GM19023 (cell line): ENCODE measurements at regions not wholly inside any gene's neighbourhood (a gene's known extent, or its start where the extent isn't known, plus 50 kb on each side); places are given as distances from the start of the nearest gene placed in this dataset.

Source experiments
- ATAC-seq: cut with Tn5 transposase; IDR thresholded peaks from one replicate; pipeline ENCODE4 v1.9.1; 2021; ENCODE audit warnings: mild to moderate bottlenecking, moderate library complexity; ENCODE audit not compliant: unreplicated experiment

DNA sequence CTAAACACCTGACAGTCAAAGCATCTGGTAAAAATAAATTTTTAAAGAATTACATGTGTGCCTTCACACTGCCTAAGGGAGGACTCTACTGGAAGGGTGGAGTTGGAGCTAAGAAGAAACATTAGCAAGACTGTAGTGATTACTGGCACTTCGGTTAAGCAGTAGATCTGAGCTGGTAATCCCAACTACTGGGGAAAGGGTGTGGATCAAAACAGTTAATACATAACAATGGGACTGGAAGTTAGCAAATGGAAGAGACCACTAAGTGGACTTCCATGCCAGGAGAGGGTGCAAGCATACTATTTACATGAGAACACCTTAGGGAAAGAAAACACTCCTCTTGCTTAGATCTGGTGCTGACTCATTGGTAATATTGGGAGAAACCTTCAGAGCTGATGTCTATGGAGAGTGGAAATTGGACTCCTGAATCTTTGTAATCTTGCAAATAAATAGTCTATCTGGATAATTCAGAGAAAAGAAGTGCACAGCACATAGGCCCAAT lies 519.6 kb upstream of the LINC00305 start:
- no peak for ATAC-seq

DNA sequence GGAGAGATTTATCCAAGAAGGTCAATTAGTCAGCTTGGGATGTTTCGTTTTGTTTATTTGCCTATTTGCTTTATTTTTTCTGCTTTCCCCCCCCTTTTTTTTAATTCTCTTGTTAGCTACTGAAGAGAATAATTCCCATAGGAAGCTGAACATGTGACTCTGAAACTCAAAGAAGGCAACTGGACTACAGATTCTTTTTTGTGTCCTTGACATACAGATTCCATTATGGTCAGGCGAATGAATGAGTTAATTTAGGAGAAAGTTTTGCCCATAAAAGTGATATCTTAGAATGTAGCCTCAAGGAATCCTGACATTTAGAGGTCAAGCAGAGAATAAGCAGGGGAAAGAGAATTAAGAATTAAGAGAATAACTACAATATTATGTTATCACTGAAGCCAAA lies 514.2 kb upstream of the LINC00305 start:
- ATAC-seq = no peak

DNA sequence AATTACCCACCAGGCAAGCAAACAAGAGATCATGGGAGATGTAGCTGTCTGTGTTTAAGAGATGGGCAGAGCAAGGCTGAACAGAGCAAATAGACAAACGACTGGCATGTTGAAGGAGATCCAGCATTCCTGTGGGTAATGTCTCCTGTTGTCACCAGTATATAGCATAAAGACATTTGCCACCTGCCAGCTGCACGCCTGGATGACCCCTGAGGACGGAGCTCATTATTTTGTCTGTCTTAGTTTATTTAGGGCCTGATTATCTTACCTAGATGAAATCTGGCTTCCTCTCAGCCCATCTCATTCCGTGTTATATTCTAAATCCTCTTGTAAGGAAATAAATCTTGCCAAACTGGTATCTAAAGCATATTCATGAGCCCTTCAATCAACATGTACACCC lies 510.3 kb upstream of the LINC00305 start:
- no peak for ATAC-seq

GRCh38 chr18:64653068-64653467 lies 504.2 kb upstream of the LINC00305 start:
- no peak for ATAC-seq

- ATAC-seq = no peak
Observed at GRCh38 chr18:64650068-64650467, 501.2 kb upstream of the LINC00305 start.

DNA sequence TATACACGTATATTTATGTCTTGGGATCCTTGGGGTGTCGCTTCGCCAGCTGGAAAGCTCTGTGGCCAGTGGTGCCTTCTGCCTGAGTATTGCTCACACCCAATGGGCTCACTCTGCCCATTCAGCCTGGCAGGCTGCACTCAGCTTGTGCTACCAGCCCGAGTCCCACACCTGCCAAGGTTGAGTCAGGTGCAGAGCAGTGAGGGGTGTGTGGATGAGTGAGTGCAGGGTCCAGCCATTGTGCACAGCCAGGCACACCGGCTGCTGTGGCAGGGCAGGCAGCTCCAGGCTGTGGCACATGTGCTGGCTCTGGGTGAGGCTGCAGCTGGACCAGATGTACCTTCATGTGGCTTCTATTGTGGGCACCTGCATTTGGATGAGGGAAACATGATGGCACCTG lies 496.9 kb upstream of the LINC00305 start:
- ATAC-seq = no peak

- ATAC-seq = no peak
Observed at GRCh38 chr18:64639536-64639935, 490.6 kb upstream of the LINC00305 start.

GRCh38 chr18:64620971-64621560 lies 472.2 kb upstream of the LINC00305 start:
- ATAC-seq = no peak

GRCh38 chr18:64618390-64618789 lies 469.5 kb upstream of the LINC00305 start:
- no peak for ATAC-seq

- no peak for ATAC-seq
Observed at GRCh38 chr18:64615021-64615420, 466.1 kb upstream of the LINC00305 start.

DNA sequence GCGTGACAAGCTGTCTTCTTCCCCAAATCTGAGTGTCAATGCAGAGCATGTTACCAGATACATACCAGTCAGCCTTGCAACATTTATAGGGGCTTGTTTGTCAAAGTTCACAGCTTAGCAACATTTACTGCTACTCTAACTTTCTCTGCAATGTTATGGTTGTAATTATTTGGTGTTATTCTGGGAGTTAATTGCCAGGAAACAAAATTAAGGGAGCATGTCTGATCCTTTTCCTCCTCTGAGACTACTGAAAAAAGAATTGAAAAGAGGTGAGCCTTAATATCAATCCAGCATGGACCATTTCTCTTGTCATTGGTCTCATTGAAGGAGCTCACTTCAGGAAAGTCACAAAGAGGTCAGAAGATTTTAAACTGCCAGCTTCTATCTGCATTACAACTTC lies 465.6 kb upstream of the LINC00305 start:
- no peak for ATAC-seq

- no peak for ATAC-seq
Observed at GRCh38 chr18:64592246-64592645, 443.4 kb upstream of the LINC00305 start.

DNA sequence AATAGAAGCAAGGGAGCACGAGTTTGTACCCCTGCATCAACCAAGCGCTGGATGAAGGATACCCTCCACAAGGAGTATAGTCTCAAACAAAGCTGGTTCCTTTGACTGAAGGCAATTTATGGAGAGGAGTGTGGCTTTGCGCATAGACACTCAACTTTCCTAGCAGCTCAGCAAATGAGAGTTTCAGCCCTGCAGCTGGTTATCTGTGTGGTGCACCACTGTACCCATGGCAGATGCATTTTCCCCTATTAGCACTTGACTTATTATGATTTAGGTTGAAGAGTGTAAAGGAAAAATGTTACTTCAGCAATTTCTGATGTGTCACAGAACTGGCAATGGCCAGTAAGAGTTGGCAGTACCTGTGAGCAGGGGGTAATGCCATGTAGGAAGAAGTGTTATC lies 440.1 kb upstream of the LINC00305 start:
- ATAC-seq = no peak

DNA sequence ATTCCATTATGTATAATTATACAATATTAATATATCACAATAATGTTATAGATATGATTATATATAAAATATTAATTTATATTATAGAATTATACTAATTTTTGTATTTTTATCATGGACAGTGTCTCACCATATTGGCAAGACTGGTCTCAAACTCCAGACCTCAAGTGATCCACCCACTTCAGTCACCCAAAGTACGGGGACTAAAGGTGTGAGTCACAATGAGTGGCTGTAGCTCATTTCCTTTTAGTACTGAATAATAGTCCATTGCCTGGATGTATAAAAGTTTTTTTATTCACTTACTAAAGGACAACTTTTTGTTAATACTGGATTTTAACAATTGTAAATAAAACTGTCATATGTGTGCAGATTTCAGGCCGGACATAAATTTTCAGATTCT lies 417.6 kb upstream of the LINC00305 start:
- ATAC-seq = no peak

DNA sequence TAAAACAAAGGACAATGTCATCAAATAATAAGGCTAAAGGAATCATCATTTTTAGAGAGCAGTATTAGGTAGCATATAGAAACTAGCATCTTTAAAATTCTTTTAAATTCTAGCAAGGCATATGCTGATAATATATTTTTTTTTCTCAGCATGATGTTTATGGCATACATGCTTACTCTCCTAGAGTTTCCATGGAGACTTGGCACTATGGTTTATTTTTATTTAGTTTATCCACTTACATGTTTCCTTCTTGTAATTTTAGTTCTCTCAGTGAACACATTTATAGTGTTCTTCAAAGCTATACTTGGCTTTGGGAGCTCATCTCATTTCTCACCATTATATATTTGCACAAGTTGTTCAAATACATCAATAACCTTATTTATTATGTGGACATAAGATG lies 413.8 kb upstream of the LINC00305 start:
- no peak for ATAC-seq

GRCh38 chr18:64546451-64546850 lies 397.6 kb upstream of the LINC00305 start:
- ATAC-seq = no peak

GRCh38 chr18:64539847-64540246 lies 391.0 kb upstream of the LINC00305 start:
- ATAC-seq = no peak

- ATAC-seq = no peak
Observed at GRCh38 chr18:64528646-64529045, 379.8 kb upstream of the LINC00305 start.

DNA sequence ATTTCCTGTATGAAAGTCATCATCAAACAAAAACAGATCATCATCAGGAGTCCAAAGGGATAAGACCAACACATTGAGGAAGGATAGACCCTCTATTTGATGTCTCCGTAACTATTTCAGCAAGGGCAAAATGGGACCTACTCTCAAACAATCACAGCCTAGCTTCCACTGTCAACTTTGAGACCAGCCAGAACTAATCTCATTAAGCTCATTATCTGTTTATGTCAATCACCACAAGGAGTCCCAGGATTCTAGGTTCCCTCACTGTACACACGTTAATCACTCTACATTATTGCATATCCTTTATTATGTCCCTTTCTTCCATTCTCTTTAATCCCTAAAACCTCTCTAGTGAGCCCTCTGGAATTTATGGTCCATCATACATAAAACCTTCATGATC lies 370.3 kb upstream of the LINC00305 start:
- ATAC-seq = no peak

GRCh38 chr18:64518191-64518590 lies 369.3 kb upstream of the LINC00305 start:
- ATAC-seq = no peak

DNA sequence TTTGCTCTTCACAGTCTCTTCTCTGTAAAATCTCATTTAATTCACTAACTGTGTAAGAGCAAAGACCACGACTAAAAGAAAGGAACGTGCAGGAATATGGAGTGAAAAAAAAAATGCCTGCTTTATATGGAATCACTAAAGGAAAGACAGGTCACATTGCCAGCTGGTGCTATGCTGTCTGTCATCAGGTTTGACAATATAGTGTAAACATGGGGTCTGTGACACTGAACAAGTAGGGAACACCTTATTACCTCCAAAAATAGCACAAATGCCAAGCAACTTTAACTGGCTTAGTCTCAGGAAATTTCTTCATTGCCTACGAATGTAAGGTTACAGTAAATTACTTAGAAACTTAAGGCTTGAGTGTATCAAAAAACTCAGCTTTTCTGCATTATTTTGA lies 364.5 kb upstream of the LINC00305 start:
- no peak for ATAC-seq

DNA sequence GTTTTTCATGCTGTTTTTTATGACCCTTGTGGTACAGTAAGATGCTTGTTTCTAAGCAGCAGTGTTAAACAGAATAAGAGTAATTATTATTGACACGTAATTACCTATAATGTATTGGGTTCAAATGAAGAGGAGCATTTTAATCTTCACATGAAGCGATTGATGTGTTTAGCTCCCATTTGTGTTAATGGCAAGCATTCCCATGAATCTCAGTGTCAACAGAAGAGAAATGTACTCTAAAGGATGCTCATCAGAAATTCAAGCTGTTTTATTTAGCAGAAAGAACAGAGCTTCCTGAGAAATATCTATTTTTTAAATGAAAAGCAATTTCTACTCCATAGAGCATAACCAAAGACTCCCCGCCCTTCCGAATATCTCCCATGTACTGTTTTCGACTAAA lies 341.3 kb upstream of the LINC00305 start:
- ATAC-seq = no peak

- no peak for ATAC-seq
Observed at GRCh38 chr18:64488698-64489097, 339.8 kb upstream of the LINC00305 start.
